Myocyte (in vitro differentiated cells): ENCODE measurements at regions not wholly inside any gene's neighbourhood (a gene's known extent, or its start where the extent isn't known, plus 50 kb on each side); places are given as distances from the start of the nearest gene placed in this dataset.

Source experiments
- DNase-seq: peaks from one replicate; pipeline ENCODE4 v3.0.0-alpha.2; 2012; ENCODE audit warnings: low read depth

DNA sequence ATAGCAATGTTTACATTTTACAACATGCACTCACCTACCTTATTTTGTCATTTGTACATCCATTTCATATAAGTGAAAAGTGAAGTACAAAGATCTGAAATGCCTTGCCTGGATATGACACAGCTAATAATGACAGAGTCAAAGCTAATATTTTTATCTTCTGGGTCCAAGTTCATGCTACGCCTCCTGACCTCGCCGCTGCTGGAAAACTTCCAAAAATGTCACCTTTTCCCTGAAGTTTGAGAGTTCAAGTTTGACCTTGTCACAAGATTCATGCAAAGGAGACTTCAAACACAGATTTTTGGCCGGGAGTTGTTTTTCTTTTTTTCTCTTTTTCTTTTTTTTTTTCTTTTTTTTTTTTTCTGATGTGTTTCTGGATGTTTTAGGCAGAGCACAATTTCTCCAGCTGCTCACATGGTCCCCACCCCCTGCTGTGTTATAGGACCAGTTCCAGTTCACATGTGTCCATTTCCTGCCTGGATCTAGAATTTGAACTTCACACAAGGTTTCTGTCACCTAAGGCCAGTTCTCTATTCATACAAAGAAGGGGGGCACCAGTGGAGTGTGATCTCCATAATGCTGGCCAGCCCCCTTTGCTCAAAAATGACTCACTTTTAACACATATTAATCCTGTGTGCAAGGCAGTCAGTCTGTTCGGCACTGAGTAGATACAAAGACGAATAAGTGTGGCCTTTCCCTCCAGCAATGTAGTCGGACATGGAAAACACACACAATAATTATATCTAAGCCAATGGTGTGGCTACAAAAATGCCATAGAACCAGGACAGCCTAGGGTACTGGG is 546.8 kb downstream of the BUD13 start:
- DNase-seq: peak; percentile 15

DNA sequence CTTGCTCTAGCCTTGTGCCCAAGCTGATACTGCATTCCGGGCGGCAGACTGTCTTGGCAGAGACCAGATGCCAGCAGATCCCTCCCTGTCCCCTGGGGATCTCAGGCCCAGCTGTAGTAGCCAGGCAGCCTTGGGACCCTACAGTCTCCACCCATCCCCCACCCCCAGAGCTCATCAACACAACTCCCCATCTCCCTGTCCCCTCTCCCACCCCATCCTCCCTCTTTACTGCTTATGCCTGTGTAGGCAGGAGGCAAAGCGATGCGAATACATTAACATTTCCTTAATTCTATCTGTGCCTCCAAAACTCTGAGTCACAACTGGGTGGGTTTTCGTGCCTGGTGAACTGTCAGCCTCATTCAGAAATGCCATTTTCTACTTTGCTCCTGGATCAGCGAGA is 547.6 kb downstream of the BUD13 start:
- no peak for DNase-seq

DNA sequence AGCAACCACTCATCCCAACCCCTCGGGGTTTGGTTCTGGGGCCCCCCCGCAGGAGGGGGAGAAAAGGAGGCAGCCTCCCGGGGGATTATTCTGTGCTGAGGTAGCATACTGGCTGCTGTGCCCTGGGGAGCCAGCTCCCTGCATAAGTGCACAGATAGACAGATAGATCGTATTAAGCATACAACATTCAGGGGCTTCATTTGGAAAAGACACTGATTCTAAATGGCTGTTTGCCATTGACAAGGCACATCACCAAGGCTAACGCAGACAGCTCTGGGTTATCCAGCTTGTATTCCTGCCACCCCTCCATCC is 547.9 kb downstream of the BUD13 start:
- no peak for DNase-seq

DNA sequence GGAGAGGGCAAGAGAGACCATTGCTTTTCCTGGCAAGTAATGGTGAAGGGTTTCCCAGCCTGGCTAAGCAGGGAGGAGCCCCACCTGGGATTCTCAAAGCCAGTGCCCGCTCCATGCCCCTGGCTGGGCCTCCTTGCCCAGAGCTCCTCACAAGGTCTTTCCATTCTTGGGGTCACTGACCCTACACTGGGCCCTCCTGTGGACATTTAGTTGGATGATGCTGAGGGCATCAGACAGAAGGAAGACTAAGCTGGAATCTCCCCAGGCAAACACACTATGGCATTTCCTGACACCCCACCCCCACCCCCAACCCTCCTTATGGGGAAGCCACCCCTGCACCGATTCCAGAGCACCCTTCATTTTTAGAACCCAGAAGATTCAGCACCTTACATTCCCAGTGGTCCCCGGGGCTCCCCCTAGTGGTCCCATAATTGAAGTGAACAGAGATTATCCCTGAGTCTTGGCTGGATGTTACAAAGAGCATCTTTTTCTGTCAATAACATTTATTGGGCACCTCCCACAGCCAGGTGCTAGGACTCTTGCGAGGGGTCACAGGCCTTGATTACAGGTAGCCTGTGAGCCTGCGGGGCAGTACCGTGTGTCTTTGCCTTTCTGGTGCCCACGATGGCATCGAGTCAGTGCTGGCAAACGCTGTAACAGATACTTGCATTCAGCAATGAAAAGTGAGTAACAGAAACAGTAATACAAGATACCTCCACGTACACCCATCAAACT is 548.5 kb downstream of the BUD13 start:
- peak; percentile 55 for DNase-seq

DNA sequence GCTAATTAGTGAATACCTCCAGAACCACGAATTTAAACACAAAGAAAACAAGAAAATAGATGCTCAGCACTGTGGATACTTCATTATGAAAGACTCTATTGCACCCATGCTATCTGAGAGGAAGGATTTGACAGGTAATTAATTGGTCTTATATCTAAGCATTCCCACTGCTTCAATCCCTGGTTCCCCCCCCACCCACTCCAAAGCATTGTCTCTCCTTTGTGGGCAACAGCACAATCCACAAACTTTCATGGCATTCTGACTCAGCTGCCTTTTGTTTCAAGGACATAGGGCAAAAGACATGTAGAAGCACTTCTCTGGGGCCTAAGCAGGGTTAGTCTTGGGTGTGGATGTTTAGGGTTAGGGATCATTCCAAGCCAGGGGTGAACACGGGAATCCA is 551.4 kb downstream of the BUD13 start:
- no peak for DNase-seq

DNA sequence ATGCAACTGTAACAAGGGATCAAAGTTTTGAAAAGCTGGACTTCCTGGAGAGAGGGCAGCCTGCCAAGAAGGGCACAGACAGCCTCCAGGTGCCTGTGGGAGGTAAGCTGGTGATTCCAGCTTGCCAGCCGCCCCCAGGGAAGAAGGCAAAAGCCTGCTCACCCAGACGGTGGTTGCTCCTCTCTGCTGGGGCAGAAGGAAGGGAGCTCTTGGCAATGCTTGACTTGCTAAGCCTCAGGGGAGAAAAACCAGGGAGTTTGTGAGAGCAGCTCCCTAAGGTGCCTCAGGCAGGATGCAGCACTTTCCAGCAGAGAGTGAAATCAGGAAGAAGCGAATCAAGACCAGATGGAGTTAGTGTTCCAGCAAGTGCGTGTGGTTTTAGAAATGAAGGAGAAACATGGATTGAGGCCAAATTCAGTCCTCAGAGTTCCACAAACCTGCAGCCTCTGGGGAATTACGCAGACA is 553.6 kb downstream of the BUD13 start:
- DNase-seq: no peak

DNA sequence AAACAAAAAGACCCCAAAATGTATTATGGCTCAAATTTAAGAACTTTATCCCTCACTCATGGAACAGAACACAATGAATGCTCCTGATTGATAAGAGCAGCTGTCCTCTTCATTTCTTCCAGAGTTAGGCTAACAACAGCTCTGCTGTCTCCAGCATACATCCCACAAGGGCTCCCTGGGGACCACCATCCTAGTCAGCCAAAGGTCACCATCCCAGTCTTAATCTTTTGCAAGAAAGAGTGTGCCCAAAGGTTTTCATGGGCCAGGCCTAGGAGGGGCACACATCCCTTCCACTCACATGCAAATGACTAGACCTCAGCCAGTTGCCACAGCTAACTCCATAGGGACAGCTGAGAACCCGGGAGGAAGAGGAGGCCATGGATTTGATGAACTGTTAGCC is 555.3 kb downstream of the BUD13 start:
- DNase-seq: peak; percentile 10

DNA sequence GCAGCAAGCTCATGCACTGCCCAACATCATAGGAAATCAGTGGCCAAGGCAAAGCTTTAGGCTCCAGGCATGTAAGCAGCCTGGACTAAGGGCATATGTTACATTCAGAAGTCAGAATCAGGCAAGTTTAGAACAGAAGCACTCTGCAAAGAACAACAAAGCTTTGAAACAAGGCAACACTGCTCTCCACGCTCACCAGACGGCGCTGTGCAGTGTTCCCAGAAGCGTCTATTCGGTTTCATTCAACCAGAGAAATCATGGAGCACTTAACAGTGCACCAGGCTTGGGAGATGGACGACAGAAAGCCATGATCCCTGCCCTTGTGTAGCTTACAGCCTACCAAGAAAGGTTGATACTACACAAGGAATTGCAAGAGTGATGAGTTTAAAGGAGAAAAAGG is 555.8 kb downstream of the BUD13 start:
- peak; percentile 40 for DNase-seq

DNA sequence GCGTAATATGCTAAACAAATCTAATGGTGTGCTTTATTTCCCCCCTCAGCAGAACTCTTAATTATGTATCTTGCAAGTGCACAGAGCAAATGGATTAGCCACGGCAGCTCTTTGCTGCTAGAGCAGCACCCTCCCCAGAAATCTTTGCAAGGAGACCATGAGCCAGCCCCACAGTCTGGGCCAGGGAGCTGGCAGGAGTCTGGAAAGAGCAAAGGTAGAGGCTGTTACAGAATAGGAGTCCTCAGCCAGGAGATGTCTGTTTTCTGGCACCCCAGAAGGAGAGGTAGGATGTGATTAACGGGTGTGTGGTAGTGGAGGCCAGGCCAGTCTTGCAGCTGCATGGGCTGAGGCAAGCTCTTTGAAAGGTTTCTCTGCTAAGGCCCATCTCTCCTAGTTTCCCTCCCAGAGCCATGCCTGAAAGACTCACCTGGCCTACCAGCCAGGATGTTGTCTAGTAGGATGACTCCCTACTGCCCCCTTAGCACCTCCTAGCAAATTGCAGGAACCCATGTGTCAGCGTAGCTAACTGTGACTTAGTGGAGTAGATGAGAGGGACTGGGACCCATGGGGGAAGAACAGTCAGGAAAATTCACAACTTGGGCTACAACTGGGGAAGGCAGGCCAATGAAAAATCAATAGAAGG is 557.2 kb downstream of the BUD13 start:
- no peak for DNase-seq

DNA sequence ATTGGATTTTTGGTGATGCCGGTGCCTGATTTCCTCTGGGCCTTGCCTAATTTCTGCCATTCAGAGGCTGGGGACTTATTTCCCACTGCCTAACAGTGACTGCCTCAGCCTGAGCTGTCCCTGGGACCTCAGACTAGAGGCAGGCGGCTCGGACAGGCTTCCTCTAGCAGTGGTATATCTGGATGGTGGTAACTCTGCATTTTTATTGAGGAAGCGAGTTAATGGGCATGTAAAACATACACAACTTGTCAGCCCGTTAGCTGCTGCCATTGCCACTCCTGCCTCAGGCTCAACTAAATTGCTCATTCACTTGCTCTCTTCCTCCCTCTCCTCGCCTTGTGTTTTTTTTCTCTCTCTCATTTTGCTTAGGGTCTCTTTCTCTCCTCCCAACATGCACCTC is 561.6 kb downstream of the BUD13 start:
- no peak for DNase-seq

DNA sequence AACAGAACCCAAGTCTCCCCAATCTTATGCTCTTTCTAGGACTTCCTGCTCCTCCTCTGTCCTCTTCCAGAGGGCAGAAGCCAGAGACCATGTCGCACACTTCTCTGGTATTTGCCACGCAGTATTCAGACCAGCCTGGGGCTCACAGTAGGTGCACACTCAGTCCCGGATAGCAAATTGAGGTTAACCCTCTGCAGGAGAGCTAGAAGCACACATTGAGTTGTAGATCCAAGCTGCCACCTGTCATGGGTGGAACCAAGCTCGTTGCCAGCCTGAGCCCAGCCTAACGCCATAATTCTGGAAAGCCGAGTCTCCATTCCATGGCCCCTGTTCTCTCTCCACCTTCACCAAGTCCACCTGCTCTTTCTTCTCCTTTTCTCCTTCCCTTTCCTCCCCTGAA is 562.1 kb downstream of the BUD13 start:
- DNase-seq: no peak

DNA sequence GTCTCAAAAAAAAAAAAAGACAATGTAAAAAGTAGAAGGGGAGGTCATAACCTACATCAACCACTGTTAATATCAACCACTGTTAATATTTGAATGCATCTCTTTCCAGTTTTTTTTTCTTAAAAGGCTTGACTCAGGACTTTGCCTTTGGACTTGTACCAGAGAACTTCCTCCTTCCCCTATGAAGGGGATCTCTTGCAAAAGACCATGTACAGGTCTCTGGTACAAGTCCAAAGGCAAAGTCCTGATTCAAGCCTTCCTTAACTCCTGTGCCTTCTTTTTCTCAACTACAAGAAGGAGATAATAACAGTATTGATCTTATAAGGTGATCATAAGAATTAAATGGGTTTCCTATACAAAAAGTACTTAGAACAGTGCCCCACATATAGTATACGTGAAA is 563.5 kb downstream of the BUD13 start:
- DNase-seq: no peak

DNA sequence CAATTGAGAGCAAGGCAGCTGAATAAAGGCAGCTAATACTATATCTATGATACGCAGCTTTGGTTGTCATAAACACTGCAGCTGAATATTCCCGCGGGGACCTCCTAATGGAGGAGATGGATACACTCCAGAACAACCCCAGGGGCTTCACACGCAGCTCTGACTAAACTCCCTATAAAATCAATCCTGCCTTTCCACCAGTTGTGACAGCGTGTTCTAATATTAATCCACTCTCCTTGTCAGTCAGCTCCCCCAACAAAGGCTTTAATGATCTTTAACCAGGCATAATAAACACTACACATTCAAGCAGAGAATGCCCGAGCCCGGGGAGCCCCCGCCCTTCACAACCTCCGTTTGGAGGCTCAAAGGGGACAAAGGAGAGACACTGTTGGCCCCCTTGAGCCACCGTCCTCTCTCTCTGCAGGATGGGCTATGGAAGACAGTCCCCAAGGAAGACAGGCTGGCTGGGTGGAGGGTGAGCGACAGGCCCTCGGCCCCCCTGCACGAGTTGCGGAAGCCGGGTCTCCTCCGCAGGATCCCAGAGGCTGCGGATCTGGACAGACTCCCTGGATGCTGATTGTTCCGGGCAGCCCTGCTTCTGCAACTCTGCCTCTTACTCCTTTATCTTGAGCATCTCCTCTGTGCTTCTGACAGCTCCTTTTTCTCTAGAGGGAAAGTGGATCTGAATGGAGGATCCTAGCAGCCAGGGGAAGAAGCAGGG is 565.2 kb downstream of the BUD13 start:
- no peak for DNase-seq

DNA sequence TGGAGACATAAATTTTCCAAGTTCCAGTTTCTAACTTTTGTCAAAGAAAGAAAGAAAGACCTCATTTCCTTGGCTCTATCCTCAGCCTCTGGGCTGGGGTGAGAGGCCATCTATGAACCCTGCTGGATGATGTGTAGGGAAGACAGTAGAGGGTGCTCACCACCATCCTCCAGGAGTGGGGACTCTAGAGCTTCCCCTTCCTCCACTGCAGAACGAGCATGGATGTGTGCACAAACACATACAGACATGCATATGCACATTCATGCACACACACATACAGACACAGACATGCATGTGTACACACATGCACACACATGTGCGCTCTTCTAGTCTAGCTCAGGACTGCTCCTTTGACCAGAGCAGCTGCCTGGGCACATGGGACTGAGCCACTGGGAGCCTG is 565.8 kb downstream of the BUD13 start:
- DNase-seq: no peak

DNA sequence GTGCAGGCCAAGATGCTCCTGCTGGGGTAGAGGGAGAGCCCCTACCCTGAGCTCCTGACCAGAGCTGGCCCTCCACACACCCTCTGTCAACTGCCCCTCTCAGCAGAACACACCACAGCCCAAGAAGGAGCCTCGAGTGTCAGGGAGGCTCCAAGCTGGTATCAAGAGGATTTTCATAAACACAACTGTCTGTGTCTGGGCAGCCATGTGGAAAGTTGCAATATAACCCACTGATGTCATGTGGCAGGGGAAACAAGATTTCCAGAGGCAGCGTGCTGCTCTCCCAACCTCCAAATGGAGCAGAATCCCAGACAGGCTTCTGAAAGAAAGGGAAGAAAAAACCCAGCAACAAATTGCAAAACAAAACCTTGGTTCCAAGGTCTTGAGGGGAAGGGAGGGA is 569.9 kb downstream of the BUD13 start:
- no peak for DNase-seq

DNA sequence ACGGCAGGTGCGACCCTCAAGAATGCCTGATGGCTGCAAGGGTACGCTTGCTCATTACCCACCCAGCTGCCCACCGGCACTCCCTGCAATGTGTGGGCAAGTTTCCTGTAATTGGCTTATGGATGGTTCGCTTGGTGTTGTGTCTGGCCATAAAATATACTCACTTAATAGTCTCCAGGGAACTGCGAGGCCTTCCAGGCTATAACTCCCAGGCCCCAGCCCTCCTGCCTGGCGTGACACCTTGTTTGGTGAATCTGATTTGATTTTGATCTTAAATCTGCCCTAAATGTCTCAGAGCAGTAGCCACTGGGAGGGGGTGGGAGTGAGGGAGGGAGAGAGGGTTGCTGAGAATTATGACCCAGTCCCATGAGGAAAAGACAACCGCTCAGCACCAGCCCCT is 572.2 kb downstream of the BUD13 start:
- no peak for DNase-seq

DNA sequence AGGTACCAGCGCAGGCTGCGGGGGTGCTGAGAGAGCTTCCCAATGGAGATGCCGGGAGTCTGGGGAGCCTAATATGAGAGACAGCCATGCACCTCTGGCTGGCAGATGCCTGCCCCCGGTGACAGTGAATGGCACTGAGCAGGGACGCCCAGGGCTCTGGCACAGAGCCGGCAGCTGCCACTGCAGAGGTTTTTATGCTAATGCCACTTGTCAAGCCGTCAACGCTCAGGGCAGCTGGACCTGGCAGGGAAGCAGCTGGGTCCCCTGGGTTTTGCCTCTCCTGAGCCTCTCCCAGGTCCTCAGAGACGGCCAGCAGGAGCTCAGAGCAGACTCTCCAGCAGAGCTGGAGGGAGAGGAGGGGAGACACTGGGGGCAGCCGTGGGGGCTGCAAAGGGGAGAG is 573.6 kb downstream of the BUD13 start:
- no peak for DNase-seq

DNA sequence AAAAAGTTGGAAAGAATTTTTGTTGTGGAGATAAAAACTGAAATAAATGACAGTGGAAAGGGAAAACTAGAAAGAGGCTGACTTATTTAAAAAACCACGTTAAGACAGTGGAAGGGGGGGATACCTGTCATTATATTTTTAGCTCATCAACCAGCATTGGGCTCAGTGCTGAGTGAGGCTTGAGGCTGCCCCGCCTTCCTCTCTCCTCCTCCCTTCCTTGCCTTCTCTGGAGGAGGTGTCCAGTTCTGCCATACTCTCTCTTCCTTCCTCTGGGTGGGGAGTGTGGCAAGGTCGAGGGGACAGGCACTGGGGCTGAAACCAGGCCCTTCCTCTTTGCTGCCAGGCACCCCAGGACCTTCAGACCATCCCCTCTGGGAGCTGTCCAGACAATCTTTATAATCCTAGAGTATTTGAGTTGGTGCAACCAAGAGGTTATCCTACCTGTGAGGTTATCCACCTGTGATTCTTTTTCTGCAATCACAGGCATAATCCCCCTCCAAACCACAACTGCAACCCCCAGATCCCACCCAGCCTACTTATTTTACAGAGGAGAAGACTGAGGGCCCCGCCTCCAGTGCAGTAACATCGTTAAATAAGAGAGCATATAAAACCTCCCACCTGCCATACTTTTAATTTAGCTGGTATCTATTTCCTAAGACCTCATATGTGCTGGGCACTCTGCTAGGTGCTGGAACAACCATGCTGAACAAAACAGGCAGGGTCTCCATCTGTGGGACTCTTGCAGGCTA is 578.5 kb downstream of the BUD13 start:
- no peak for DNase-seq

DNA sequence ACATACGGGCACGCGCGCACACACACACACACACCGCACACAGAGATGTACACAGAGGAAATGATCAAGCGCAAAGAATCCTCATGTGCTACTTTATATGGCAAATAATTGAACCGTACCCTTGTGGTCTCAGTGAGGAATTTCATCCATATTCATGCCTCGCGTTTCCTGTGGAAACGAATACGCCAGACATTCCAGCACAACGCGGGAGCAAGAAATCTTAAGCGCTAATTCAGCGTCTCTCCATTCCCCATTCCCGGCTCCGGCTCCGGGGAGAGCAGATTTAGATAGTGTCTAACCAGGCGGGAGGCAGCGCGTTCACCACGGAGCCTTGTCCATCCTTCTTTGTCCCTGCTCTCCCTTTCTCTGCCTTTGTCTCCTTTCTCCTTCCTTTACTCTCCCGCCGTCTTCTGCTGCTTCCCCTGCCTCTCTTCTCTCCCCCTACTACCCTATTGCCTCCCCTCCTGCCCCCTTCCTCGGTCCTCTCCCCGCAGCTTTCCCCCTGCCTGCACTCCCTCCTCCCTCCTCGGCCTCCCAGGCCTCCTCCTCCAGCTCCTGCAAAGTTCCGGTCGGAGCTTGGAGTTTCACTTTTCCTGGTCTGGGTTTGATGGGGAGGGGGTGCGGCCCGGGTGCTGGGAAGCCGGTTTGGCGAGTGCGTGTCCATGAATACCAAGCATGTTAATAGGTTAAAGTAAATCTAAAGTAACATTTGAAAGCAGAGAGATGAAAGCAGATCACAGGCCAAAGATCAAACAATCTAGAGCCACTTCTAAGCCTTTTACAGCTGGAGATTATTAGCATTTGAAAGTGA is 579.3 kb downstream of the BUD13 start:
- DNase-seq: peak; percentile 18

DNA sequence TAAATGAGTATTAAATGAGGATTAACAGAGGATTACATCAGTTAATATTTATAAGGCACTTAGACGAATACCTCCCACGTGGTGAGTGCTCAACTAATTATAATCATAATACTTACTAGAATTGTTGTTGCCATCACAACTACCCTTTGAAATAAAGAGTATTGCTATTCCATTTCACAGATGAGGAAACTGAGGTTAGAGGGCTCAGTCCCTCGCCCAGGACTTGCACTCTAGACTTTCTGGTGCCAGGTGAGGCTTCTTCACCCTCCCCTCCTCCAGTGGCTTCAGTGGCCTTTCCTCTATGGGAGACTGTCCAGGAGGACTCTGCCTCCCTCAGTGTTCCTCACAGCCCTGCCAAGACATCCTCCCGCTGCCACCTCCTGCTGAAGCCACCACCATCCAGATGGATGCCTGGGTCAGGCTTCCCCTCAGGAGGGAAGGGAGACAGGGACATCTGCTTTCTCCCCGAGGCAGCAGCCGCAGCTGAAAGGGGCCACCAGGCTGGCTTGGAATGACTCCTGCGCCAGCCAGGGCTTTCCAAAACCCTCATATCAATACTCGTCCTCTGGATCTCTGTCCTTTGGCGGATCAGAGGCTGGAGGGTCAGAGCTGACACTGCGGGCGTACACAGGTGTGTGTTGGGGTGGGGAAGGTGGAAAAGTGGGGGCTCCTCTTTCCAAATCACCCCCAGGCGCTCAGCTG is 580.1 kb downstream of the BUD13 start:
- no peak for DNase-seq
